ENCODE measurements at regions not wholly inside any gene's neighbourhood (a gene's known extent, or its start where the extent isn't known, plus 50 kb on each side); places are given as distances from the start of the nearest gene placed in this dataset.

- TF ChIP-seq NANOG (IDR thresholded peaks at IDR 0.05; ENCODE audit: borderline replicate concordance) = no peak
- TF ChIP-seq ZNF114 (CRISPR knock-in tag; IDR thresholded peaks at IDR 0.05) = no peak
- TF ChIP-seq POLR2AphosphoS5 (IDR thresholded peaks at IDR 0.05; ENCODE audit: low read depth) = no peak
- TF ChIP-seq REST (IDR thresholded peaks at IDR 0.05; ENCODE audit: unreplicated experiment) = no peak
- no peak for TF ChIP-seq ZNF331 (CRISPR knock-in tag; IDR thresholded peaks at IDR 0.05; ENCODE audit: low read depth)
- TF ChIP-seq EZH2phosphoT487 (IDR thresholded peaks at IDR 0.05; ENCODE audit: unreplicated experiment) = no peak
- TF ChIP-seq CTCF (conservative IDR thresholded peaks at IDR 0.05; ENCODE audit: low read depth in 2 of 2) = no peak
Measured at GRCh38 chr11:70527046-70527395, 128.7 kb downstream of the CTTN start (continued).

GRCh38 chr11:70527429-70528045 lies 129.2 kb downstream of the CTTN start:
- Histone ChIP-seq H2AFZ (no peak overlapping the region), H3K4me3 (no peak overlapping the region), H3K27ac (ENCODE audit: low read depth) (no peak overlapping the region), H3K36me3 (ENCODE audit: insufficient read depth) (no peaks in the 10 kb centered on the region), H4K20me1 (replicated peaks; ENCODE audit: insufficient read depth) (no peaks in the 10 kb centered on the region; the same call in 1 of the 2 replicates), H3K9me2 (ENCODE audit: insufficient read depth) (no peaks in the 10 kb centered on the region), H3K4me2 (no peak overlapping the region), H3K79me2 (replicated peaks; ENCODE audit: insufficient read depth) (peaks cover 11% of the 10 kb centered on the region; the same call in 1 of the 2 replicates), H3K27me3 (ENCODE audit: insufficient read depth) (no peaks in the 10 kb centered on the region), H3K4me1 (ENCODE audit: insufficient read depth) (peaks cover 34% of the 10 kb centered on the region), H3F3A (replicated peaks; ENCODE audit: low read depth) (no peaks in the 10 kb centered on the region)
- TF ChIP-seq EZH2 (IDR thresholded peaks at IDR 0.05; ENCODE audit: low read depth, unreplicated experiment) (no peak), CREB1 (CRISPR knock-in tag; IDR thresholded peaks at IDR 0.05; ENCODE audit: low read depth) (no peak), POLR2AphosphoS5 (IDR thresholded peaks at IDR 0.05; ENCODE audit: low read depth) (no peak), EZH2phosphoT487 (IDR thresholded peaks at IDR 0.05; ENCODE audit: unreplicated experiment) (no peak), ETS1 (IDR thresholded peaks at IDR 0.05) (no peak), CTCF (conservative IDR thresholded peaks at IDR 0.05; ENCODE audit: low read depth in 2 of 2) (no peak)
- Mint-ChIP-seq H3K9me3 (peaks cover 3% of the 10 kb centered on the region; the same call in 2 of the 3 replicates), H3K27ac (no peak overlapping the region), H3K4me3 (no peak overlapping the region), H3K4me1 (peaks cover 58% of the 10 kb centered on the region), H3K27me3 (ENCODE audit: insufficient read depth, low read depth, poor library complexity) (peaks cover 25% of the 10 kb centered on the region), H3K36me3 (ENCODE audit: low read depth) (peaks cover 8% of the 10 kb centered on the region; the same call in 2 of the 3 replicates)
- no peak for DNase-seq (ENCODE audit: low spot score)
- no peak for ATAC-seq

All from GM23338 (cell line).